H1 (cell line): ENCODE measurements at regions not wholly inside any gene's neighbourhood (a gene's known extent, or its start where the extent isn't known, plus 50 kb on each side); places are given as distances from the start of the nearest gene placed in this dataset.

Source experiments
- CTCF ChIA-PET: fragments of 300-600 bp; sonication (Branson Sonifier 250); formaldehyde crosslinking; loops from one replicate; lab custom pipeline; 2021; ENCODE audit not compliant: partially characterized antibody; lab: Charles Lee
- POLR2A ChIA-PET: fragments of 300-600 bp; sonication (Branson Sonifier 250); formaldehyde crosslinking; loops from one replicate; lab custom pipeline; 2021; ENCODE audit warnings: inconsistent platforms; ENCODE audit not compliant: partially characterized antibody; lab: Charles Lee
- DNase-seq, 2 experiments: peaks; one replicate each; pipeline versions ENCODE4 v3.0.0 to v3.0.0-alpha.2; 2010 to 2022; ENCODE audit warnings: low spot score in 2 of 2, low read depth in 1 of 2, mixed read lengths in 1 of 2
- FAIRE-seq: peaks from 2 replicates; lab custom pipeline; 2011; peaks lifted over from hg19 to GRCh38; lab: Jason Lieb, UNC
- H2AFZ ChIP-seq: 2 replicates; pipeline ENCODE4 v1.8.1; 2012; ENCODE audit warnings: low read length, inconsistent platforms
- H2AK5ac ChIP-seq: 2 replicates; pipeline ENCODE4 v1.6.1; 2013; ENCODE audit warnings: low read depth, low read length
- H2BK120ac ChIP-seq: replicated peaks from 2 replicates; pipeline ENCODE3; 2013; ENCODE audit warnings: low read depth, low read length, inconsistent platforms
- H2BK12ac ChIP-seq: 2 replicates; pipeline ENCODE4 v1.6.1; 2013; ENCODE audit warnings: low read depth, low read length
- H2BK15ac ChIP-seq: 2 replicates; pipeline ENCODE4 v1.6.1; 2013; ENCODE audit warnings: low read length
- H2BK20ac ChIP-seq: 2 replicates; pipeline ENCODE4 v1.6.1; 2013; ENCODE audit warnings: low read length
- H2BK5ac ChIP-seq: 2 replicates; pipeline ENCODE4 v1.6.1; 2013; ENCODE audit warnings: low read depth, low read length
- H3K14ac ChIP-seq: 2 replicates; pipeline ENCODE4 v1.6.1; 2013; ENCODE audit warnings: inconsistent platforms; ENCODE audit not compliant: insufficient read length
- H3K18ac ChIP-seq: 2 replicates; pipeline ENCODE4 v1.6.1; 2013; ENCODE audit warnings: low read length; ENCODE audit errors: extremely low read depth
- H3K23ac ChIP-seq: 2 replicates; pipeline ENCODE4 v1.6.1; 2013; ENCODE audit warnings: inconsistent platforms; ENCODE audit not compliant: insufficient read length
- H3K23me2 ChIP-seq: 2 replicates; pipeline ENCODE4 v1.6.1; 2013; ENCODE audit warnings: low read depth, low read length
- H3K27ac ChIP-seq: 2 replicates; pipeline ENCODE4 v1.6.1; 2011; ENCODE audit warnings: low read depth, low read length, inconsistent platforms
- H3K27me3 ChIP-seq, 4 experiments: replicated peaks in 1 of 4; 1 replicate in 1 of 4; 2 replicates in 3 of 4; pipeline versions ENCODE4 v1.6.1 to v1.8.1; 2011 to 2013; ENCODE audit warnings: low read length in 3 of 4, mild to moderate bottlenecking in 3 of 4, inconsistent platforms in 2 of 4, mixed read lengths in 2 of 4, moderate library complexity in 1 of 4; ENCODE audit not compliant: control insufficient read depth in 3 of 4, insufficient read depth in 3 of 4; ENCODE audit errors: extremely low read depth in 1 of 4
- H3K36me3 ChIP-seq, 4 experiments: 2 replicates each; pipeline versions ENCODE4 v1.6.1 to v1.8.1; 2011 to 2013; ENCODE audit warnings: mild to moderate bottlenecking in 4 of 4, low read length in 3 of 4, moderate library complexity in 2 of 4, control low read depth in 1 of 4, inconsistent platforms in 1 of 4; ENCODE audit not compliant: insufficient read depth in 4 of 4, control insufficient read depth in 2 of 4
- H3K4ac ChIP-seq: replicated peaks from 2 replicates; pipeline ENCODE3; 2013; ENCODE audit warnings: low read length, low read depth, mixed read lengths, inconsistent platforms; ENCODE audit not compliant: insufficient read length
- H3K4me1 ChIP-seq, 4 experiments: replicated peaks in 1 of 4; 1 replicate in 1 of 4; 2 replicates in 3 of 4; pipeline versions ENCODE4 v1.6.1 to v1.8.1; 2011 to 2013; ENCODE audit warnings: low read length in 3 of 4, inconsistent platforms in 2 of 4, mixed read lengths in 1 of 4; ENCODE audit not compliant: insufficient read depth in 4 of 4, control insufficient read depth in 3 of 4
- H3K4me2 ChIP-seq, 2 experiments: 2 replicates each; pipeline versions ENCODE4 v1.6.1 to v1.8.1; 2011 to 2013; ENCODE audit warnings: low read depth in 2 of 2, low read length in 2 of 2, control low read depth in 1 of 2, inconsistent platforms in 1 of 2, mild to moderate bottlenecking in 1 of 2; ENCODE audit not compliant: insufficient read depth in 1 of 2
- H3K4me3 ChIP-seq, 4 experiments: fragments of 200-600, 300-600 bp in 1 of 4; sonication (generic), shearing (Covaris generic), sonication (Bioruptor Twin) in 1 of 4; 2 replicates each; pipeline versions ENCODE4 v1.5.1 to v1.8.1; 2011 to 2016; ENCODE audit warnings: low read length in 4 of 4, low read depth in 3 of 4, control low read depth in 2 of 4, inconsistent platforms in 2 of 4, mild to moderate bottlenecking in 2 of 4, mixed read lengths in 1 of 4, moderate library complexity in 1 of 4; ENCODE audit not compliant: insufficient read depth in 2 of 4; ENCODE audit errors: extremely low read depth in 1 of 4
- H3K56ac ChIP-seq: replicated peaks from 2 replicates; pipeline ENCODE3; 2013; ENCODE audit warnings: low read depth, mild to moderate bottlenecking, mixed read lengths, low read length, inconsistent platforms; ENCODE audit not compliant: insufficient read length
- H3K79me1 ChIP-seq: 2 replicates; pipeline ENCODE4 v1.6.1; 2013; ENCODE audit warnings: low read depth, low read length, control low read depth
- H3K79me2 ChIP-seq, 2 experiments: 2 replicates each; pipeline versions ENCODE4 v1.6.1 to v1.8.1; 2012 to 2013; ENCODE audit warnings: low read length in 2 of 2, mild to moderate bottlenecking in 2 of 2, inconsistent platforms in 1 of 2; ENCODE audit not compliant: insufficient read depth in 2 of 2, control insufficient read depth in 1 of 2
- H3K9ac ChIP-seq, 4 experiments: replicated peaks in 1 of 4; 1 replicate in 1 of 4; 2 replicates in 3 of 4; pipeline versions ENCODE4 v1.6.1 to v1.8.1; 2011 to 2013; ENCODE audit warnings: low read depth in 3 of 4, low read length in 3 of 4, control low read depth in 2 of 4, mild to moderate bottlenecking in 2 of 4, moderate library complexity in 2 of 4, inconsistent platforms in 1 of 4; ENCODE audit errors: extremely low read depth in 1 of 4
- H3K9me3 ChIP-seq, 2 experiments: 2 replicates each; pipeline versions ENCODE4 v1.6.1 to v1.8.1; 2012 to 2013; ENCODE audit warnings: mild to moderate bottlenecking in 2 of 2, moderate library complexity in 2 of 2, control low read depth in 1 of 2, inconsistent platforms in 1 of 2, low read depth in 1 of 2, low read length in 1 of 2, mixed read lengths in 1 of 2; ENCODE audit not compliant: insufficient read depth in 2 of 2
- H4K20me1 ChIP-seq, 2 experiments: replicated peaks in 1 of 2; 2 replicates each; pipeline versions ENCODE3 to v1.8.1; 2011 to 2013; ENCODE audit warnings: inconsistent platforms in 2 of 2, low read length in 2 of 2, mild to moderate bottlenecking in 1 of 2; ENCODE audit not compliant: insufficient read depth in 2 of 2, control insufficient read depth in 1 of 2
- H4K5ac ChIP-seq: 2 replicates; pipeline ENCODE4 v1.6.1; 2013; ENCODE audit warnings: low read length, low read depth, mixed read lengths, inconsistent platforms; ENCODE audit not compliant: insufficient read length
- H4K8ac ChIP-seq: 2 replicates; pipeline ENCODE4 v1.8.0; 2013; ENCODE audit warnings: mild to moderate bottlenecking, moderate library complexity, low read length, inconsistent platforms; ENCODE audit not compliant: insufficient read depth; ENCODE audit errors: extremely low read depth
- H4K91ac ChIP-seq: replicated peaks from 2 replicates; pipeline ENCODE3; 2013; ENCODE audit warnings: low read length, mixed read lengths, inconsistent platforms; ENCODE audit not compliant: insufficient read length
- MAFK ChIP-seq: IDR thresholded peaks from 2 replicates; pipeline ENCODE4 v1.6.1; 2012; ENCODE audit warnings: low read depth, mild to moderate bottlenecking, improper control_type of control experiment, low read length
- SIX5 ChIP-seq: IDR thresholded peaks from 2 replicates; pipeline ENCODE4 v1.6.1; 2011; ENCODE audit warnings: mild to moderate bottlenecking, low read depth, low read length
- WGBS, 2 experiments: shearing (Covaris generic) in 1 of 2; methylation state at CpG; one replicate each; pipeline versions ENCODE4 v1.1.6 to v1.1.7; 2013 to 2015; ENCODE audit warnings: low lambda C conversion rate in 2 of 2, mixed read lengths in 2 of 2, inconsistent platforms in 1 of 2, low coverage in 1 of 2, missing lambda C conversion rate in 1 of 2; ENCODE audit not compliant: insufficient replicate concordance in 2 of 2, insufficient coverage in 1 of 2, insufficient read length in 1 of 2; ENCODE audit errors: extremely low coverage in 1 of 2, missing lambda C conversion rate in 1 of 2; 5-methylcytosine and 5-hydroxymethylcytosine counted together

DNA sequence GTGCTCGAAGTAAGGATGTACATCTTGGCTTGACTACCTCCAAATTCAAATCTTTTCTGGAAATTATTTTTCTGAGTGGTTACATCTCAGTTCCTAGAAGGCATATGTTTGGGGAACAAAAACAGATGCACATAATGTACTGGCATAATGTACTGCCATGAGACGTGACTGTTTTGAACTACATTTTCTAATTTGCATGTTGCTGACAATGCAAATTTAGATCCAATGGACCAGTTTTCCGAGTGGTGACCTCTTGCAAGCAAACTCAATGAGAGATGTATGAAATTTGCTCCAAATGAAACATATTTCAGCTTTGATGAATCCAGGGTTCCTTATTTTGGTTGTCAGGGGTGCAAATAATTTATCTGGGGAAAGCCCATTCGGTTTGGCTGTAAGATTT is 694.3 kb downstream of the GRXCR1 start:
- Histone ChIP-seq H2BK5ac (no peak overlapping the region), H2BK120ac (no peak overlapping the region), H3K79me1 (no peaks in the 10 kb centered on the region), H3K27me3 (no peaks in the 10 kb centered on the region), H3K4me3 (no peak overlapping the region), H3K9me3 (no peaks in the 10 kb centered on the region), H3K23me2 (no peaks in the 10 kb centered on the region), H4K8ac (no peak overlapping the region), H3K36me3 (no peaks in the 10 kb centered on the region), H3K4me1 (no peaks in the 10 kb centered on the region), H3K9ac (no peak overlapping the region), H2AFZ (0 out of 2 replicates have a peak overlapping the region, but pooled peaks have one; percentile 8), H3K4ac (no peak overlapping the region), H3K18ac (no peak overlapping the region), H4K91ac (no peak overlapping the region), H3K4me2 (no peak overlapping the region), H2BK15ac (no peak overlapping the region), H2BK12ac (no peak overlapping the region), H3K27ac (no peak overlapping the region), H2AK5ac (no peak overlapping the region), H4K5ac (no peak overlapping the region), H4K20me1 (no peaks in the 10 kb centered on the region), H2BK20ac (no peak overlapping the region), H3K79me2 (no peaks in the 10 kb centered on the region), H3K23ac (no peak overlapping the region), H3K14ac (no peak overlapping the region), H3K56ac (no peak overlapping the region)
- no peak for FAIRE-seq
- ChIA-PET CTCF (no interaction called here), POLR2A (no interaction called here)
- TF ChIP-seq SIX5 = no peak
- peak; percentile 52 for TF ChIP-seq MAFK
- 89% methylated on average over 4 of the region's 4 CpGs; no CpG with 5 or more reads in 1 of the 2 experiments for WGBS, 2 experiments
- no peak for DNase-seq
